Epidermal melanocyte (primary cell): ENCODE measurements at regions not wholly inside any gene's neighbourhood (a gene's known extent, or its start where the extent isn't known, plus 50 kb on each side); places are given as distances from the start of the nearest gene placed in this dataset.

Experiments
- DNase-seq: peaks from one replicate; pipeline ENCODE4 v3.0.0; 2011; ENCODE audit warnings: low spot score; ENCODE audit not compliant: insufficient read length

GRCh38 chr10:21209495-21209894, 312.4 kb upstream of the NEBL start:
- no peak for DNase-seq

GRCh38 chr10:21208666-21209316, 311.7 kb upstream of the NEBL start:
- no peak for DNase-seq

- DNase-seq: no peak
These were observed 310.9 kb upstream of the NEBL start for GRCh38 chr10:21207852-21208646.

GRCh38 chr10:21205328-21205727, 308.2 kb upstream of the NEBL start:
- no peak for DNase-seq

- DNase-seq: no peak
These were observed 306.5 kb upstream of the NEBL start for GRCh38 chr10:21203473-21204107.

GRCh38 chr10:21202776-21203462, 305.8 kb upstream of the NEBL start:
- DNase-seq: no peak

GRCh38 chr10:21199501-21199900, 302.4 kb upstream of the NEBL start:
- DNase-seq: no peak

GRCh38 chr10:21197838-21198237, 300.7 kb upstream of the NEBL start:
- DNase-seq: no peak

- no peak for DNase-seq
These were observed 299.8 kb upstream of the NEBL start for GRCh38 chr10:21196822-21197395.

GRCh38 chr10:21195252-21195651, 298.1 kb upstream of the NEBL start:
- DNase-seq: no peak

- no peak for DNase-seq
These were observed 297.4 kb upstream of the NEBL start for GRCh38 chr10:21194510-21194993.

GRCh38 chr10:21193196-21193595, 296.1 kb upstream of the NEBL start:
- DNase-seq: no peak

- no peak for DNase-seq
These were observed 294.4 kb upstream of the NEBL start for GRCh38 chr10:21191512-21191911.

GRCh38 chr10:21184984-21185383, 287.9 kb upstream of the NEBL start:
- no peak for DNase-seq

GRCh38 chr10:21184216-21184615, 287.1 kb upstream of the NEBL start:
- DNase-seq: no peak

- DNase-seq: no peak
These were observed 285.9 kb upstream of the NEBL start for GRCh38 chr10:21183025-21183424.

- DNase-seq: no peak
These were observed 284.3 kb upstream of the NEBL start for GRCh38 chr10:21181451-21181850.

GRCh38 chr10:21180604-21181003, 283.5 kb upstream of the NEBL start:
- DNase-seq: no peak

GRCh38 chr10:21176934-21177480, 279.9 kb upstream of the NEBL start:
- DNase-seq: no peak

GRCh38 chr10:21175797-21176196, 278.7 kb upstream of the NEBL start:
- no peak for DNase-seq
